ENCODE measurements at regions not wholly inside any gene's neighbourhood (a gene's known extent, or its start where the extent isn't known, plus 50 kb on each side); places are given as distances from the start of the nearest gene placed in this dataset.

DNA sequence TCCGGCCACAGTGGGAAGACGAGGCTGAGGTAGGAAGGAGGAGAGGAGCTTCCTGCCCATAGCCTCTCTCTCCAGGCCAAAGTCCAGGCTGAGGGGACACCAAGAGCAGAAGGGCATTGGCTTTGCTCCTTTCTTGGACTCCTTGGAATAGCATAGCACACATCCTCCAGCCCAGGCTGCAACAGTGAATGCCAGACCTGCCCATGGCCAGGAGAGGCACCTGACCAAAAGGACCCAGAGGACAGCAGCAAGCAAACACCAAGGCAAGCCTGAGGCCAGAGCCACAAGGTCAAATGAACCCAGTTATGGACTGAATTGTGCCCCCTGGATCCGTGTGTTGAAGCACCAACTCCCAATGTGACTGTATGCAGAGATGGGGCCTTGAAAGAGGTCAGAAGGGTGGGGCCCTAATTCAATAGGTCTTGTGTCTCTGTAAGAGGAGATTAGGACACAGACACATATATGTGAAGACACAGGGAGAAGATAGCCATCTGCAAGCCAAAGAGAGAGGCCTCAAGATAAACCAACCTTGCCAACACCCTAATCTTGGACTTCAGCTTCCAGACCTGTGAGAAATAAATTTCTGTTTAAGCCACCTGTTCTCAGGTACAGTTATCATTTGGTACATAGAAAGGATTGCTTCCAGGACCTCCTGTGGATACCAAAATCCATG, 126.5 kb upstream of the NXT1 start:
- H3K4me3 ChIP-seq (ENCODE audit: low read depth, low read length): no peak overlapping the region
- ChIA-PET CTCF (interaction anchor here (1.7 kb wide), 1 partner anchor 12 kb away, joined by 8 read pairs; no protein-coding TSS in a partner anchor), POLR2A (no interaction called here)
- H3K27ac ChIP-seq (ENCODE audit: extremely low read depth, low read depth, low read length): no peak overlapping the region
- no peaks in the 10 kb centered on the region for H3K9me3 ChIP-seq (ENCODE audit: control insufficient read depth, insufficient read depth, low read depth, low read length)
- no peaks in the 10 kb centered on the region for H3K36me3 ChIP-seq (ENCODE audit: control insufficient read depth in 2 of 2, insufficient read depth in 1 of 2, low read length in 2 of 2)
- no peak for TF ChIP-seq ZBTB8A (tag by site-specific recombination; IDR thresholded peaks at IDR 0.05)
- no peak for TF ChIP-seq ZNF670 (tag by site-specific recombination; IDR thresholded peaks at IDR 0.05; ENCODE audit: low read depth)
- no peak for TF ChIP-seq ZNF292 (tag by site-specific recombination; IDR thresholded peaks at IDR 0.05; ENCODE audit: borderline replicate concordance, low read depth)
- TF ChIP-seq ZNF544 (tag by site-specific recombination; IDR thresholded peaks at IDR 0.05): no peak
- TF ChIP-seq RBAK (tag by site-specific recombination; IDR thresholded peaks at IDR 0.05): no peak
- no peaks in the 10 kb centered on the region for H3K4me1 ChIP-seq (ENCODE audit: control insufficient read depth, insufficient read depth, low read length)

DNA sequence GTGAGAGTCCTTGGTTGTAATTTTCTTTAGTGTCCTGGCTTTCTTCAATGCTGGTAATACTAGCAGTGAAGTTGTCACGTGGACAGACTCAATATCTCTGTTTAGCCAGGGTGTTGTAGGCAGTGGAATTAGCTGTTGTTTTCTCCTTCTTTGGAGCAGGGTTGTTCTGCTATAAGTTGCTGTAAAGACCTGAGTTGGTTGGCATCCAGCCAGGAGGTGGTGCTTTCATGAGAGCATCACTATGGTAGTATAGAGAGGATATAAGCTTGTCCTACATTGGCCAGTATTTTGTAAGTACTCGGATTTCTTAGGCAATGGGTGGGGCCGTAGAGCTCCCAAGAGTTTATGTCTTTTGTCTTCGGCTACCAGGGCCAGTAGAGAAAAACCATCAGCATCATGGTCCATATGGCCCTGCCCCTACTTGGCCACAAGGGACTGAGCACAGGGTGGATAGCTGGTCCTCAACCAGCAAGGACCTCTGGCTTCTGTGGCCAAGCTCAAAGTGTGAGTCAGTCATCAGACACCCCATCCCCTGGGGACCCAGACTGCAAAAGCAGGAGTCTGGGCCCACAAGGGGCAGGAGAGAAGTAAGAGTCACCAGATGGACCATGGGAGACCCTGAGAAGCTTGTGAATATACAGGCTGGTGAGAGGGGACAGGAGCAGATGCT, 127.9 kb upstream of the NXT1 start:
- Histone ChIP-seq H3K9me3 (ENCODE audit: control insufficient read depth, insufficient read depth, low read depth, low read length) (no peaks in the 10 kb centered on the region), H3K27ac (ENCODE audit: extremely low read depth, low read depth, low read length) (no peak overlapping the region), H3K36me3 (ENCODE audit: control insufficient read depth in 2 of 2, insufficient read depth in 1 of 2, low read length in 2 of 2) (no peaks in the 10 kb centered on the region), H3K4me1 (ENCODE audit: control insufficient read depth, insufficient read depth, low read length) (no peaks in the 10 kb centered on the region), H3K4me3 (ENCODE audit: low read depth, low read length) (no peak overlapping the region)
- CTCF ChIA-PET: interaction anchor here (1.7 kb wide), 1 partner anchor 13 kb away, joined by 8 read pairs; no protein-coding TSS in a partner anchor
- no peak for TF ChIP-seq GLI2 (tag by site-specific recombination; IDR thresholded peaks at IDR 0.05; ENCODE audit: borderline replicate concordance, low read depth)
- TF ChIP-seq ZNF677 (tag by site-specific recombination; IDR thresholded peaks at IDR 0.05): no peak
- TF ChIP-seq ZFP3 (tag by site-specific recombination; IDR thresholded peaks at IDR 0.05; ENCODE audit: low read depth): no peak
- no peak for TF ChIP-seq ZNF785 (tag by site-specific recombination; IDR thresholded peaks at IDR 0.05)
- TF ChIP-seq, protein P1, sequence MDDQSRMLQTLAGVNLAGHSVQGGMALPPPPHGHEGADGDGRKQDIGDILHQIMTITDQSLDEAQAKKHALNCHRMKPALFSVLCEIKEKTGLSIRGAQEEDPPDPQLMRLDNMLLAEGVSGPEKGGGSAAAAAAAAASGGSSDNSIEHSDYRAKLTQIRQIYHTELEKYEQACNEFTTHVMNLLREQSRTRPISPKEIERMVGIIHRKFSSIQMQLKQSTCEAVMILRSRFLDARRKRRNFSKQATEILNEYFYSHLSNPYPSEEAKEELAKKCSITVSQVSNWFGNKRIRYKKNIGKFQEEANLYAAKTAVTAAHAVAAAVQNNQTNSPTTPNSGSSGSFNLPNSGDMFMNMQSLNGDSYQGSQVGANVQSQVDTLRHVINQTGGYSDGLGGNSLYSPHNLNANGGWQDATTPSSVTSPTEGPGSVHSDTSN (CRISPR knock-in tag; IDR thresholded peaks at IDR 0.05): no peak
- no peak for TF ChIP-seq ZNF121 (tag by site-specific recombination; IDR thresholded peaks at IDR 0.05)
- no peak for TF ChIP-seq HOXD13 (CRISPR knock-in tag; IDR thresholded peaks at IDR 0.05; ENCODE audit: borderline replicate concordance)
- TF ChIP-seq ZBTB17 (tag by site-specific recombination; IDR thresholded peaks at IDR 0.05): no peak
- no peak for TF ChIP-seq ZNF830 (tag by site-specific recombination; IDR thresholded peaks at IDR 0.05; ENCODE audit: low read depth)
- TF ChIP-seq, protein P2, sequence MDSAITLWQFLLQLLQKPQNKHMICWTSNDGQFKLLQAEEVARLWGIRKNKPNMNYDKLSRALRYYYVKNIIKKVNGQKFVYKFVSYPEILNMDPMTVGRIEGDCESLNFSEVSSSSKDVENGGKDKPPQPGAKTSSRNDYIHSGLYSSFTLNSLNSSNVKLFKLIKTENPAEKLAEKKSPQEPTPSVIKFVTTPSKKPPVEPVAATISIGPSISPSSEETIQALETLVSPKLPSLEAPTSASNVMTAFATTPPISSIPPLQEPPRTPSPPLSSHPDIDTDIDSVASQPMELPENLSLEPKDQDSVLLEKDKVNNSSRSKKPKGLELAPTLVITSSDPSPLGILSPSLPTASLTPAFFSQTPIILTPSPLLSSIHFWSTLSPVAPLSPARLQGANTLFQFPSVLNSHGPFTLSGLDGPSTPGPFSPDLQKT (IDR thresholded peaks at IDR 0.05; ENCODE audit: borderline replicate concordance, low read depth, low read length): no peak
- POLR2A ChIA-PET: no interaction called here

DNA sequence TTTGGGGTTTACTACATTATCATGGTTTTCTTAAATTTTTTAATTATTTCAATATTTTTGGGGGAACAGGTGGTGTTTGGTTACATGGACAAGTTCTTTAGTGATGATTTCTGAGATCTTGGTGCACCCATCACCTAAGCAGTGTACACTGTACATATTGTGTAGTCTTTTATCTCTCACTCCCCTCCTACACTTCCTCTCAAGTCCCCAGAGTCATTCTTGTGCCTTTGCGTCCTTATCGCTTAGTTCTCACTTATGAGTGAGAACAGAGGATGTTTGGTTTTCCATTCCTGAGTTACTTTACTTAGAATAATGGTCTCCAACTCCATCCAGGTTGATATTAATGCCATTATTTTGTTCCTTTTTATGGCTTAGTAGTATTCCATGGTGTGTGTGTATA, 130.9 kb upstream of the CD93 start:
- POLR2A ChIA-PET: no interaction called here
- no peaks in the 10 kb centered on the region for H3K9me3 ChIP-seq (ENCODE audit: control insufficient read depth, insufficient read depth, low read depth, low read length)
- TF ChIP-seq ZNF791 (tag by site-specific recombination; IDR thresholded peaks at IDR 0.05) (no peak), PRDM1 (tag by site-specific recombination; IDR thresholded peaks at IDR 0.05) (no peak), ZNF221 (tag by site-specific recombination; IDR thresholded peaks at IDR 0.05; ENCODE audit: borderline replicate concordance) (no peak), ZNF629 (tag by site-specific recombination; IDR thresholded peaks at IDR 0.05) (no peak), ZNF521 (tag by site-specific recombination; IDR thresholded peaks at IDR 0.05) (no peak), ZBTB20 (tag by site-specific recombination; IDR thresholded peaks at IDR 0.05) (no peak), GLI2 (tag by site-specific recombination; IDR thresholded peaks at IDR 0.05; ENCODE audit: borderline replicate concordance, low read depth) (no peak), ZNF239 (tag by site-specific recombination; IDR thresholded peaks at IDR 0.05) (no peak), ZNF184 (tag by site-specific recombination; IDR thresholded peaks at IDR 0.05) (no peak), ZIC2 (tag by site-specific recombination; IDR thresholded peaks at IDR 0.05) (no peak)
- TF ChIP-seq, protein P3, sequence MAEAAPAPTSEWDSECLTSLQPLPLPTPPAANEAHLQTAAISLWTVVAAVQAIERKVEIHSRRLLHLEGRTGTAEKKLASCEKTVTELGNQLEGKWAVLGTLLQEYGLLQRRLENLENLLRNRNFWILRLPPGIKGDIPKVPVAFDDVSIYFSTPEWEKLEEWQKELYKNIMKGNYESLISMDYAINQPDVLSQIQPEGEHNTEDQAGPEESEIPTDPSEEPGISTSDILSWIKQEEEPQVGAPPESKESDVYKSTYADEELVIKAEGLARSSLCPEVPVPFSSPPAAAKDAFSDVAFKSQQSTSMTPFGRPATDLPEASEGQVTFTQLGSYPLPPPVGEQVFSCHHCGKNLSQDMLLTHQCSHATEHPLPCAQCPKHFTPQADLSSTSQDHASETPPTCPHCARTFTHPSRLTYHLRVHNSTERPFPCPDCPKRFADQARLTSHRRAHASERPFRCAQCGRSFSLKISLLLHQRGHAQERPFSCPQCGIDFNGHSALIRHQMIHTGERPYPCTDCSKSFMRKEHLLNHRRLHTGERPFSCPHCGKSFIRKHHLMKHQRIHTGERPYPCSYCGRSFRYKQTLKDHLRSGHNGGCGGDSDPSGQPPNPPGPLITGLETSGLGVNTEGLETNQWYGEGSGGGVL (tag by site-specific recombination; IDR thresholded peaks at IDR 0.05): no peak
- TF ChIP-seq, protein P4, sequence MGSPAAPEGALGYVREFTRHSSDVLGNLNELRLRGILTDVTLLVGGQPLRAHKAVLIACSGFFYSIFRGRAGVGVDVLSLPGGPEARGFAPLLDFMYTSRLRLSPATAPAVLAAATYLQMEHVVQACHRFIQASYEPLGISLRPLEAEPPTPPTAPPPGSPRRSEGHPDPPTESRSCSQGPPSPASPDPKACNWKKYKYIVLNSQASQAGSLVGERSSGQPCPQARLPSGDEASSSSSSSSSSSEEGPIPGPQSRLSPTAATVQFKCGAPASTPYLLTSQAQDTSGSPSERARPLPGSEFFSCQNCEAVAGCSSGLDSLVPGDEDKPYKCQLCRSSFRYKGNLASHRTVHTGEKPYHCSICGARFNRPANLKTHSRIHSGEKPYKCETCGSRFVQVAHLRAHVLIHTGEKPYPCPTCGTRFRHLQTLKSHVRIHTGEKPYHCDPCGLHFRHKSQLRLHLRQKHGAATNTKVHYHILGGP (tag by site-specific recombination; IDR thresholded peaks at IDR 0.05): no peak

More for the DNA sequence above, 130.9 kb upstream of the CD93 start:
- Histone ChIP-seq H3K36me3 (ENCODE audit: control insufficient read depth in 2 of 2, insufficient read depth in 1 of 2, low read length in 2 of 2) (no peaks in the 10 kb centered on the region), H3K4me3 (ENCODE audit: low read depth, low read length) (no peak overlapping the region), H3K4me1 (ENCODE audit: control insufficient read depth, insufficient read depth, low read length) (no peaks in the 10 kb centered on the region), H3K27ac (ENCODE audit: extremely low read depth, low read depth, low read length) (no peak overlapping the region)
- CTCF ChIA-PET: no interaction called here
